HepG2 (cell line): ENCODE measurements at regions not wholly inside any gene's neighbourhood (a gene's known extent, or its start where the extent isn't known, plus 50 kb on each side); places are given as distances from the start of the nearest gene placed in this dataset.

Source experiments
- ATAC-seq: fragments of 200-7000 bp; cut with Tn5 transposase; 3 replicates; pipeline ENCODE4 v1.9.1; 2020; ENCODE audit warnings: mild to moderate bottlenecking, moderate library complexity
- BruUV-seq: library from RNA; stranded (reverse); fragments of 400-500 nt; replicated peaks from 2 replicates; lab custom pipeline; 2021; lab: Mats Ljungman, UMichigan
- CTCF ChIA-PET: fragments of 300-600 bp; formaldehyde crosslinking; extraction: SDS; loops from one replicate; lab custom pipeline; 2021; ENCODE audit warnings: low total read pairs, inconsistent platforms, low intra/inter-chr PET ratio; lab: Yijun Ruan, JAX
- POLR2A ChIA-PET: fragments of 350-600 bp; sonication (Branson Sonifier 250); formaldehyde crosslinking; loops from one replicate; lab custom pipeline; 2020; ENCODE audit warnings: antibody characterized with exemption, inconsistent platforms; lab: Yijun Ruan, JAX
- DNase-seq: peaks from one replicate; pipeline ENCODE4 v3.0.0-alpha.2; 2015; ENCODE audit warnings: low spot score
- FAIRE-seq: peaks from 3 replicates; lab custom pipeline; 2011; peaks lifted over from hg19 to GRCh38; lab: Jason Lieb, UNC
- H2AFZ ChIP-seq: one replicate; pipeline ENCODE4 v1.6.1; 2011; ENCODE audit warnings: low read length, inconsistent platforms
- H3K27ac ChIP-seq: fragments of 300-600 bp; 3 replicates; pipeline ENCODE4 v1.8.0; 2011; ENCODE audit warnings: mixed run types, mild to moderate bottlenecking, mixed read lengths, low read length, inconsistent platforms; ENCODE audit not compliant: insufficient read depth; ENCODE audit errors: extremely low read length
- H3K27me3 ChIP-seq, 2 experiments: fragments of 200-600 bp in 1 of 2; 2 replicates in 1 of 2; 3 replicates in 1 of 2; pipeline versions ENCODE4 v1.6.0 to v1.8.0; 2011; ENCODE audit warnings: low read length in 2 of 2, mild to moderate bottlenecking in 2 of 2, moderate library complexity in 2 of 2, inconsistent platforms in 1 of 2; ENCODE audit not compliant: insufficient read depth in 2 of 2, control insufficient read depth in 1 of 2
- H3K36me3 ChIP-seq, 2 experiments: fragments of 200-600 bp in 1 of 2; replicated peaks in 1 of 2; 2 replicates in 1 of 2; 3 replicates in 1 of 2; pipeline versions ENCODE4 v1.5.1 to v1.8.0; 2011; ENCODE audit warnings: low read length in 2 of 2, inconsistent platforms in 1 of 2; ENCODE audit not compliant: insufficient read depth in 2 of 2, control insufficient read depth in 1 of 2
- H3K4me1 ChIP-seq: 2 replicates; pipeline ENCODE4 v1.5.1; 2012; ENCODE audit warnings: low read length, inconsistent platforms; ENCODE audit not compliant: insufficient read depth
- H3K4me2 ChIP-seq: 2 replicates; pipeline ENCODE4 v1.6.0; 2011; ENCODE audit warnings: low read depth, low read length, inconsistent platforms
- H3K4me3 ChIP-seq, 3 experiments: fragments of 200-600 bp in 1 of 3; sonication (generic), shearing (Covaris generic) in 1 of 3; replicated peaks in 1 of 3; 2 replicates each; pipeline ENCODE4 v1.5.1; 2011 to 2016; ENCODE audit warnings: low read length in 3 of 3, inconsistent platforms in 2 of 3, low read depth in 2 of 3, mild to moderate bottlenecking in 2 of 3, control low read depth in 1 of 3, mixed read lengths in 1 of 3; ENCODE audit not compliant: insufficient read depth in 1 of 3
- H3K79me2 ChIP-seq: one replicate; pipeline ENCODE4 v1.6.1; 2011; ENCODE audit warnings: low read length, inconsistent platforms; ENCODE audit not compliant: insufficient read depth
- H3K9ac ChIP-seq: 2 replicates; pipeline ENCODE4 v1.6.0; 2011; ENCODE audit warnings: mild to moderate bottlenecking, low read depth, low read length, inconsistent platforms; ENCODE audit not compliant: insufficient read depth
- H3K9me3 ChIP-seq: 2 replicates; pipeline ENCODE4 v1.5.1; 2012; ENCODE audit warnings: mild to moderate bottlenecking, low read length
- H4K20me1 ChIP-seq: 2 replicates; pipeline ENCODE4 v1.6.0; 2011; ENCODE audit warnings: inconsistent platforms, mild to moderate bottlenecking, low read length, moderate library complexity; ENCODE audit not compliant: insufficient read depth
- ARNT ChIP-seq: fragments of 450-650 bp; IDR thresholded peaks from 2 replicates; pipeline ENCODE4 v1.6.1; 2017
- ELF3 ChIP-seq: IDR thresholded peaks from 2 replicates; pipeline ENCODE4 v1.6.1; 2016; ENCODE audit warnings: missing genetic modification reagents, missing compliant biosample characterization
- STAT6 ChIP-seq: sonication (generic); formaldehyde crosslinking; IDR thresholded peaks from 2 replicates; pipeline ENCODE4 v1.4.0; 2020; ENCODE audit warnings: missing genetic modification reagents, mild to moderate bottlenecking, borderline replicate concordance
- TFDP1 ChIP-seq: IDR thresholded peaks from 2 replicates; pipeline ENCODE4 v1.6.1; 2016; ENCODE audit warnings: missing compliant biosample characterization, missing genetic modification reagents, borderline replicate concordance
- U2AF2 ChIP-seq: fragments of 200-400 bp; formaldehyde crosslinking; IDR thresholded peaks from 2 replicates; pipeline ENCODE4 v1.6.1; 2017; ENCODE audit warnings: low read depth, mild to moderate bottlenecking, low read length
- ZNF607 ChIP-seq: sonication (generic); formaldehyde crosslinking; IDR thresholded peaks from 2 replicates; pipeline ENCODE4 v1.5.1; 2020; ENCODE audit warnings: missing genetic modification reagents, mild to moderate bottlenecking, borderline replicate concordance
- ZNF776 ChIP-seq: sonication (generic); formaldehyde crosslinking; IDR thresholded peaks from 2 replicates; pipeline ENCODE4 v1.4.0; 2020; ENCODE audit warnings: mild to moderate bottlenecking, missing genetic modification reagents
- ZSCAN25 ChIP-seq: sonication (generic); formaldehyde crosslinking; IDR thresholded peaks from 2 replicates; pipeline ENCODE4 v1.8.0; 2022; ENCODE audit warnings: mild to moderate bottlenecking, missing genetic modification reagents
- WGBS: methylation state at CpG from one replicate; pipeline ENCODE4 v1.1.6; 2017; ENCODE audit warnings: low lambda C conversion rate; 5-methylcytosine and 5-hydroxymethylcytosine counted together
- in situ Hi-C: cut with HindIII; loops from 2 replicates; pipeline ENCODE4 v1.10.0; 2017; ENCODE audit warnings: low pct_unique_long_range_greater_than_20kb; ENCODE audit not compliant: extremely low pct_ligation_motif_present
- intact Hi-C: fragments of 100-400 bp; cut with micrococcal nuclease; formaldehyde crosslinking; loops from one replicate; pipeline ENCODE4 v1.10.0; 2022; ENCODE audit not compliant: unreplicated experiment

GRCh38 chr5:104533498-104533897 lies 970.9 kb upstream of the NUDT12 start (continued):
- TF ChIP-seq STAT6 (CRISPR knock-in tag) (no peak), ZNF607 (CRISPR knock-in tag) (no peak), TFDP1 (CRISPR knock-in tag) (no peak)

DNA sequence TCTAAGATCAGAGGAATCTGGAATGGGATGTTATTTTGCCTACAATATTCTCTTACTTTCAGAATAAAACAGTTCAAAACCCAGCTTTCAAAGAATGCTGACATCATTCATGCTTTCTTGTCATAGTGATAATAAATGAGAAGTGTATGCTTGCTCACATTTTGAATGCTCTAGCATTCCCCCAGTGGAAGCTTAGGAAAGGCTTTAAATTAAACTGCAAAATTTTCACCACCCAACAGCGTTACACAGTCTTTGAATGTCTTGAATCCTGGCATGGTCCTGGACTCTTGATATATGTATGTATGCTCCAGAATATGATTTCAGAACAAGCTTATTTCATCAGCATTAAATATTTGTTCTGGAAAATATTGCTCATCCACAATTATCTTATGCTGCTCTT lies 964.3 kb upstream of the NUDT12 start:
- ATAC-seq (no peak), FAIRE-seq (no peak), DNase-seq (no peak)
- no peak overlapping the region for H3K27ac ChIP-seq
- CTCF ChIA-PET = no interaction called here
- BruUV-seq = no TSS peak
- H3K4me3 ChIP-seq = no peak overlapping the region
- TF ChIP-seq ELF3 (no peak), U2AF2 (no peak), ZNF776 (CRISPR knock-in tag) (no peak), ZSCAN25 (CRISPR knock-in tag) (no peak), ARNT (no peak)
- 7% methylated on average over 1 of the region's 1 CpG for WGBS
- H4K20me1 ChIP-seq = no peaks in the 10 kb centered on the region
- intact Hi-C loops (no loop called here), in situ Hi-C loops (no loop called here)
- H3K79me2 ChIP-seq = no peaks in the 10 kb centered on the region
- H2AFZ ChIP-seq = no peak overlapping the region
- no peak overlapping the region for H3K9ac ChIP-seq
- H3K9me3 ChIP-seq = peaks cover 10% of the 10 kb centered on the region
- H3K4me1 ChIP-seq = no peaks in the 10 kb centered on the region
- H3K36me3 ChIP-seq = no peaks in the 10 kb centered on the region
- no peak overlapping the region for H3K4me2 ChIP-seq
- POLR2A ChIA-PET = no interaction called here
- H3K27me3 ChIP-seq = no peaks in the 10 kb centered on the region
